ENCODE measurements at regions not wholly inside any gene's neighbourhood (a gene's known extent, or its start where the extent isn't known, plus 50 kb on each side); places are given as distances from the start of the nearest gene placed in this dataset.

DNA sequence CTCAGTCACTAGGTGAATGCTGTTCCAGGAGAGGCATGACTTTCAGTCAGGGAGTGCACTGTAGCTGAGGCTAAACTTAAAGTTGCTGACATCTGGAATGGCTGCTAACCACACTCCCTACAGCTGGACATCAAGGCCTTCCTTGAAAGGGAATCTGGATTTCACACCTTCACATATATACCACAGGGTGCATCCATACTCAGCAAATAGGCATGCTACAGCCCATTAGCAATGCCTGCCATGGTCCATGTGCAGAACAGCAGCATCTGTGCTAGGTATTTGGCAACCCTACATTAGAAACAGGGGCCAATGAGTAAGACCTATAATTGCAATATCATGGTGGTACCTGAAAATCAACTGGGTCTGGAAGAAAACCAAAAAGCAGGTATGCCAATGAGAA, 74.8 kb downstream of the SNTN start (continued):
- TF ChIP-seq, protein P1, sequence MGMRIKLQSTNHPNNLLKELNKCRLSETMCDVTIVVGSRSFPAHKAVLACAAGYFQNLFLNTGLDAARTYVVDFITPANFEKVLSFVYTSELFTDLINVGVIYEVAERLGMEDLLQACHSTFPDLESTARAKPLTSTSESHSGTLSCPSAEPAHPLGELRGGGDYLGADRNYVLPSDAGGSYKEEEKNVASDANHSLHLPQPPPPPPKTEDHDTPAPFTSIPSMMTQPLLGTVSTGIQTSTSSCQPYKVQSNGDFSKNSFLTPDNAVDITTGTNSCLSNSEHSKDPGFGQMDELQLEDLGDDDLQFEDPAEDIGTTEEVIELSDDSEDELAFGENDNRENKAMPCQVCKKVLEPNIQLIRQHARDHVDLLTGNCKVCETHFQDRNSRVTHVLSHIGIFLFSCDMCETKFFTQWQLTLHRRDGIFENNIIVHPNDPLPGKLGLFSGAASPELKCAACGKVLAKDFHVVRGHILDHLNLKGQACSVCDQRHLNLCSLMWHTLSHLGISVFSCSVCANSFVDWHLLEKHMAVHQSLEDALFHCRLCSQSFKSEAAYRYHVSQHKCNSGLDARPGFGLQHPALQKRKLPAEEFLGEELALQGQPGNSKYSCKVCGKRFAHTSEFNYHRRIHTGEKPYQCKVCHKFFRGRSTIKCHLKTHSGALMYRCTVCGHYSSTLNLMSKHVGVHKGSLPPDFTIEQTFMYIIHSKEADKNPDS (CRISPR knock-in tag; IDR thresholded peaks at IDR 0.05): no peak
- TF ChIP-seq SMARCE1 (IDR thresholded peaks at IDR 0.05; ENCODE audit: borderline replicate concordance): no peak
- no peak for TF ChIP-seq ZNF451 (CRISPR knock-in tag; IDR thresholded peaks at IDR 0.05)
- no peak for TF ChIP-seq MXI1 (IDR thresholded peaks at IDR 0.05; ENCODE audit: borderline replicate concordance, low read depth, low read length)
- TF ChIP-seq PCBP1 (IDR thresholded peaks at IDR 0.05; ENCODE audit: borderline replicate concordance, low read depth, low read length): no peak

- intact Hi-C loops (cut with micrococcal nuclease; ENCODE audit: unreplicated experiment): no loop called here
- CTCF ChIA-PET (ENCODE audit: low intra/inter-chr PET ratio, low total read pairs): no interaction called here
- BruUV-seq (replicated peaks): no TSS peak
- POLR2A ChIA-PET: no interaction called here
- Histone ChIP-seq H3K4me1 (ENCODE audit: insufficient read depth, low read length) (no peaks in the 10 kb centered on the region), H3K4me2 (ENCODE audit: low read depth, low read length) (no peak overlapping the region), H3K9ac (ENCODE audit: insufficient read depth, low read depth, low read length) (no peak overlapping the region), H2AFZ (ENCODE audit: low read length) (no peak overlapping the region), H3K9me3 (ENCODE audit: low read length) (no peaks in the 10 kb centered on the region), H3K27me3 (ENCODE audit: control insufficient read depth in 1 of 2, insufficient read depth in 2 of 2, low read length in 2 of 2) (no peaks in the 10 kb centered on the region), H4K20me1 (ENCODE audit: insufficient read depth, low read length) (no peaks in the 10 kb centered on the region), H3K79me2 (ENCODE audit: insufficient read depth, low read length) (no peaks in the 10 kb centered on the region), H3K4me3 (replicated peaks in 1 of 3; ENCODE audit: insufficient read depth in 1 of 3, low read depth in 2 of 3, low read length in 3 of 3) (no peak overlapping the region), H3K36me3 (replicated peaks in 1 of 2; ENCODE audit: control insufficient read depth in 1 of 2, insufficient read depth in 2 of 2, low read length in 2 of 2) (no peaks in the 10 kb centered on the region), H3K27ac (ENCODE audit: extremely low read length, insufficient read depth, low read length) (no peak overlapping the region)
- in situ Hi-C loops (cut with HindIII; ENCODE audit: extremely low pct_ligation_motif_present, low pct_unique_long_range_greater_than_20kb): no loop called here
- DNase-seq (ENCODE audit: low spot score) (no peak), ATAC-seq (no peak), FAIRE-seq (no peak)
- WGBS (ENCODE audit: low lambda C conversion rate): 22% methylated on average over 2 of the region's 2 CpGs
- no peak for TF ChIP-seq ELK4 (CRISPR knock-in tag; IDR thresholded peaks at IDR 0.05; ENCODE audit: borderline replicate concordance)
- no peak for TF ChIP-seq ZNF558 (CRISPR knock-in tag; IDR thresholded peaks at IDR 0.05; ENCODE audit: borderline replicate concordance)
- TF ChIP-seq, protein P2, sequence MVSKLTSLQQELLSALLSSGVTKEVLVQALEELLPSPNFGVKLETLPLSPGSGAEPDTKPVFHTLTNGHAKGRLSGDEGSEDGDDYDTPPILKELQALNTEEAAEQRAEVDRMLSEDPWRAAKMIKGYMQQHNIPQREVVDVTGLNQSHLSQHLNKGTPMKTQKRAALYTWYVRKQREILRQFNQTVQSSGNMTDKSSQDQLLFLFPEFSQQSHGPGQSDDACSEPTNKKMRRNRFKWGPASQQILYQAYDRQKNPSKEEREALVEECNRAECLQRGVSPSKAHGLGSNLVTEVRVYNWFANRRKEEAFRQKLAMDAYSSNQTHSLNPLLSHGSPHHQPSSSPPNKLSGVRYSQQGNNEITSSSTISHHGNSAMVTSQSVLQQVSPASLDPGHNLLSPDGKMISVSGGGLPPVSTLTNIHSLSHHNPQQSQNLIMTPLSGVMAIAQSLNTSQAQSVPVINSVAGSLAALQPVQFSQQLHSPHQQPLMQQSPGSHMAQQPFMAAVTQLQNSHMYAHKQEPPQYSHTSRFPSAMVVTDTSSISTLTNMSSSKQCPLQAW (CRISPR knock-in tag; IDR thresholded peaks at IDR 0.05): no peak
- TF ChIP-seq, protein P3, sequence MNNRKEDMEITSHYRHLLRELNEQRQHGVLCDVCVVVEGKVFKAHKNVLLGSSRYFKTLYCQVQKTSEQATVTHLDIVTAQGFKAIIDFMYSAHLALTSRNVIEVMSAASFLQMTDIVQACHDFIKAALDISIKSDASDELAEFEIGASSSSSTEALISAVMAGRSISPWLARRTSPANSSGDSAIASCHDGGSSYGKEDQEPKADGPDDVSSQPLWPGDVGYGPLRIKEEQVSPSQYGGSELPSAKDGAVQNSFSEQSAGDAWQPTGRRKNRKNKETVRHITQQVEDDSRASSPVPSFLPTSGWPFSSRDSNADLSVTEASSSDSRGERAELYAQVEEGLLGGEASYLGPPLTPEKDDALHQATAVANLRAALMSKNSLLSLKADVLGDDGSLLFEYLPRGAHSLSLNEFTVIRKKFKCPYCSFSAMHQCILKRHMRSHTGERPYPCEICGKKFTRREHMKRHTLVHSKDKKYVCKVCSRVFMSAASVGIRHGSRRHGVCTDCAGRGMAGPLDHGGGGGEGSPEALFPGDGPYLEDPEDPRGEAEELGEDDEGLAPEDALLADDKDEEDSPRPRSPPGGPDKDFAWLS (CRISPR knock-in tag; IDR thresholded peaks at IDR 0.05; ENCODE audit: borderline replicate concordance): no peak
- TF ChIP-seq ZNF546 (CRISPR knock-in tag; conservative IDR thresholded peaks at IDR 0.05): no peak
- no peak for TF ChIP-seq MIXL1 (CRISPR knock-in tag; IDR thresholded peaks at IDR 0.05)
- TF ChIP-seq GATAD2A (CRISPR knock-in tag; IDR thresholded peaks at IDR 0.05): no peak
- TF ChIP-seq ZNF550 (CRISPR knock-in tag; IDR thresholded peaks at IDR 0.05; ENCODE audit: borderline replicate concordance): no peak
- no peak for TF ChIP-seq PAX8 (CRISPR knock-in tag; IDR thresholded peaks at IDR 0.05; ENCODE audit: borderline replicate concordance)
- TF ChIP-seq ZNF235 (CRISPR knock-in tag; IDR thresholded peaks at IDR 0.05; ENCODE audit: borderline replicate concordance): no peak
- no peak for TF ChIP-seq PRPF4 (IDR thresholded peaks at IDR 0.05; ENCODE audit: low read depth, low read length, poor library complexity, severe bottlenecking)
- no peak for TF ChIP-seq PRMT3 (CRISPR knock-in tag; IDR thresholded peaks at IDR 0.05; ENCODE audit: borderline replicate concordance, low read depth)
- no peak for TF ChIP-seq PPARG (CRISPR knock-in tag; conservative IDR thresholded peaks at IDR 0.05)
These were observed 79.4 kb downstream of the SNTN start for GRCh38 chr3:63731866-63732265.

Measured in HepG2 (cell line).